Spleen (tissue), 11 donors: ENCODE measurements at regions not wholly inside any gene's neighbourhood (a gene's known extent, or its start where the extent isn't known, plus 50 kb on each side); places are given as distances from the start of the nearest gene placed in this dataset.

ENCODE experiments used
- DNase-seq: peaks from one replicate; pipeline ENCODE4 v3.0.0-alpha.2; 2020
- H3K27ac ChIP-seq, 8 donors: fragments of 200-600 bp; sonication (generic) in 7 of 8; 1 replicate in 4 of 8; 2 replicates in 4 of 8; pipeline versions ENCODE4 v1.5.0 to v1.8.0; 2016 to 2021; ENCODE audit warnings: inconsistent platforms in 4 of 8, mild to moderate bottlenecking in 4 of 8, moderate library complexity in 1 of 8
- H3K27me3 ChIP-seq, 7 donors: fragments of 200-600 bp; sonication (generic) in 6 of 7; replicated peaks in 1 of 7; 1 replicate in 4 of 7; 2 replicates in 3 of 7; pipeline versions ENCODE4 v1.5.0 to v1.8.0; 2016 to 2021; ENCODE audit warnings: inconsistent platforms in 3 of 7, mild to moderate bottlenecking in 1 of 7
- H3K36me3 ChIP-seq, 6 donors: fragments of 200-600 bp; sonication (generic) in 5 of 6; 1 replicate in 4 of 6; 2 replicates in 2 of 6; pipeline versions ENCODE4 v1.5.0 to v1.8.0; 2016 to 2021; ENCODE audit warnings: inconsistent platforms in 2 of 6
- H3K4me1 ChIP-seq, 6 donors: fragments of 200-600 bp; sonication (generic) in 5 of 6; 1 replicate in 3 of 6; 2 replicates in 3 of 6; pipeline versions ENCODE4 v1.5.0 to v1.8.0; 2016 to 2021; ENCODE audit warnings: inconsistent platforms in 3 of 6
- H3K4me3 ChIP-seq, 8 donors: fragments of 200-600 bp; sonication (generic) in 7 of 8; 1 replicate in 4 of 8; 2 replicates in 4 of 8; pipeline versions ENCODE4 v1.5.0 to v1.8.0; 2016 to 2021; ENCODE audit warnings: inconsistent platforms in 4 of 8, mild to moderate bottlenecking in 4 of 8, moderate library complexity in 2 of 8
- H3K9me3 ChIP-seq, 8 donors: fragments of 200-600 bp; sonication (generic) in 7 of 8; 1 replicate in 4 of 8; 2 replicates in 4 of 8; pipeline versions ENCODE4 v1.5.0 to v1.8.0; 2016 to 2021; ENCODE audit warnings: inconsistent platforms in 4 of 8
- CTCF ChIP-seq, 11 experiments: fragments of 200-600 bp in 7 of 11; fragments of 450-650 bp in 4 of 11; sonication (generic) in 4 of 11; IDR thresholded peaks in 8 of 11; conservative IDR thresholded peaks in 3 of 11; 1 replicate in 7 of 11; 2 replicates in 4 of 11; pipeline versions ENCODE4 v1.4.0 to v1.8.0; 2016 to 2021; ENCODE audit warnings: antibody characterized with exemption in 11 of 11, inconsistent platforms in 4 of 11, mild to moderate bottlenecking in 1 of 11
- POLR2A ChIP-seq, 3 donors: fragments of 450-650 bp; IDR thresholded peaks; one replicate each; pipeline ENCODE4 v1.5.1; 2017; ENCODE audit warnings: antibody characterized with exemption in 3 of 3, mild to moderate bottlenecking in 1 of 3
- POLR2AphosphoS5 ChIP-seq, 3 donors: sonication (generic); formaldehyde crosslinking; IDR thresholded peaks; one replicate each; pipeline ENCODE4 v1.5.1; 2017; ENCODE audit warnings: antibody characterized with exemption in 3 of 3
- WGBS, 5 donors: extraction: QIAGEN DNeasy Blood & Tissue Kit in 3 of 5; methylation state at CpG; one replicate each; pipeline versions ENCODE4 v1.1.5 to v1.1.7; 2013 to 2018; 5-methylcytosine and 5-hydroxymethylcytosine counted together
- intact Hi-C: fragments of 100-400 bp; cut with DNase I; formaldehyde crosslinking; loops from one replicate; pipeline ENCODE4 v1.15.0; 2023; ENCODE audit warnings: low total_unique reads
- donor health status: healthy with polysubstance abuse.
- donor health status: DM: no; HTN: no; CAD: no; lungs with moderate emphysema.
- donor health status: DM: no; HTN: no; CAD: no.
- donor health status: Bipolar disorder and iron deficiency.
- donor health status: healthy.
- donor health status: DM: no; HTN: no; CAD: no.
- donor health status: DM: yes; HTN: yes; CAD: no.

GRCh38 chr15:96124436-96124835 lies 206.1 kb upstream of the NR2F2 start:
- WGBS, 5 donors = 85 to 96% (median 92%) methylated on average over 5 of the region's 5 CpGs
- no peak for DNase-seq

GRCh38 chr15:96125721-96126415 lies 204.6 kb upstream of the NR2F2 start:
- no peak for DNase-seq
- WGBS, 5 donors = 81 to 91% (median 86%) methylated on average over 5 of the region's 5 CpGs

More at GRCh38 chr15:96124436-96124835, 206.1 kb upstream of the NR2F2 start:
- no peaks in the 10 kb centered on the region for H3K36me3 ChIP-seq
- no peaks in the 10 kb centered on the region for H3K9me3 ChIP-seq
- intact Hi-C loops = no loop called here
- no peak overlapping the region for H3K27ac ChIP-seq
- TF ChIP-seq POLR2AphosphoS5 (IDR thresholded peaks at IDR 0.05) (no peak), POLR2A (IDR thresholded peaks at IDR 0.05) (no peak), CTCF (IDR thresholded peaks at IDR 0.05 in 8 of 11, conservative IDR thresholded peaks at IDR 0.05 in 3 of 11) (no peak)
- H3K4me1 ChIP-seq = no peaks in the 10 kb centered on the region
- no peaks in the 10 kb centered on the region for H3K27me3 ChIP-seq
- no peak overlapping the region for H3K4me3 ChIP-seq

GRCh38 chr15:96126859-96127258 lies 203.6 kb upstream of the NR2F2 start:
- H3K27me3 ChIP-seq = no peaks in the 10 kb centered on the region
- no peak for DNase-seq
- WGBS, 5 donors = 89 to 94% (median 92%) methylated on average over 5 of the region's 5 CpGs
- no peaks in the 10 kb centered on the region for H3K9me3 ChIP-seq
- no peak overlapping the region for H3K27ac ChIP-seq
- no peaks in the 10 kb centered on the region for H3K4me1 ChIP-seq
- intact Hi-C loops = no loop called here
- TF ChIP-seq POLR2AphosphoS5 (IDR thresholded peaks at IDR 0.05) (no peak), CTCF (IDR thresholded peaks at IDR 0.05 in 8 of 11, conservative IDR thresholded peaks at IDR 0.05 in 3 of 11) (no peak), POLR2A (IDR thresholded peaks at IDR 0.05) (no peak)
- no peaks in the 10 kb centered on the region for H3K36me3 ChIP-seq
- no peak overlapping the region for H3K4me3 ChIP-seq

More at GRCh38 chr15:96125721-96126415, 204.6 kb upstream of the NR2F2 start:
- H3K4me1 ChIP-seq = no peaks in the 10 kb centered on the region
- no peaks in the 10 kb centered on the region for H3K36me3 ChIP-seq
- intact Hi-C loops = no loop called here
- H3K27ac ChIP-seq = no peak overlapping the region
- H3K9me3 ChIP-seq = no peaks in the 10 kb centered on the region
- no peak for TF ChIP-seq POLR2A (IDR thresholded peaks at IDR 0.05)
- TF ChIP-seq CTCF (IDR thresholded peaks at IDR 0.05 in 8 of 11, conservative IDR thresholded peaks at IDR 0.05 in 3 of 11) = no peak
- no peak for TF ChIP-seq POLR2AphosphoS5 (IDR thresholded peaks at IDR 0.05)
- H3K27me3 ChIP-seq = no peaks in the 10 kb centered on the region
- no peak overlapping the region for H3K4me3 ChIP-seq

- Histone ChIP-seq H3K9me3 (peaks cover 0 to 7% (median 0%) of the 10 kb centered on the region in 8 donors), H3K27me3 (no peaks in the 10 kb centered on the region), H3K4me1 (no peaks in the 10 kb centered on the region), H3K4me3 (no peak overlapping the region), H3K36me3 (no peaks in the 10 kb centered on the region), H3K27ac (no peak overlapping the region)
- DNase-seq = no peak
- TF ChIP-seq POLR2A (IDR thresholded peaks at IDR 0.05) (no peak), CTCF (IDR thresholded peaks at IDR 0.05 in 8 of 11, conservative IDR thresholded peaks at IDR 0.05 in 3 of 11) (no peak), POLR2AphosphoS5 (IDR thresholded peaks at IDR 0.05) (no peak)
- 0 to 5% (median 1%) methylated on average over 1 of the region's 1 CpG for WGBS, 5 donors
- intact Hi-C loops = no loop called here
Observed at GRCh38 chr15:96130734-96131133, 199.8 kb upstream of the NR2F2 start.
